GM19397 (cell line): ENCODE measurements at regions not wholly inside any gene's neighbourhood (a gene's known extent, or its start where the extent isn't known, plus 50 kb on each side); places are given as distances from the start of the nearest gene placed in this dataset.
"Not testable (repeated sequence)": the region's sequence is repeated elsewhere in the genome, so short reads cannot be mapped to it uniquely, and the experiment has no call there.

Source experiments
- ATAC-seq: cut with Tn5 transposase; IDR thresholded peaks from one replicate; pipeline ENCODE4 v1.9.1; 2021; ENCODE audit warnings: mild to moderate bottlenecking, moderate library complexity; ENCODE audit not compliant: unreplicated experiment

DNA sequence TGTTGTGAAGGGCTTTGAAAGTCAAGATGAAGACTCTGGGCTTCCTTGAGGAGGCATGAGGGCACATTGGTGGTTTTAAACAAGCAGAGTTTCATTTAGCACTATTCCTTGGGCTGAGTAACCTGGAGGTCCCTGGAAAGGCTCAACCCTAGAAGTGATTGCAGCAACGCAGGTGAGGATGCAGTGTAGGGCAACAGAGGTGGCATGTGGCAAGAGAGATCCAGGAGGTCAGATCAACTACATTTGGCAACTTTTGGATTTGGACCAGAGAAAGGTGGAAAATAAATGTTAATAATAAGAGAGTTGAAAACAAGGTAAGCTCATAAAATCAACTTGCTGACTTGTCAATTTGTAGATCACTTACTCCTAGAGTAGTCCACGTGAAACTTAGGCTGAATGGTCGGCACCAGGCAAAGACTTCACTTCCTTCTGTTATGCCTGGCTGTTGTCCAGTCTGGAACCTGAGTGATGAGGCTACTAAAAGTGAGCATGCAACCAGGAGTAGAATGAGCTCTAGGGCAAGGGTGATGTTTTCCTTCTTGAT, 414.6 kb upstream of the ZMIZ1 start:
- no peak for ATAC-seq

DNA sequence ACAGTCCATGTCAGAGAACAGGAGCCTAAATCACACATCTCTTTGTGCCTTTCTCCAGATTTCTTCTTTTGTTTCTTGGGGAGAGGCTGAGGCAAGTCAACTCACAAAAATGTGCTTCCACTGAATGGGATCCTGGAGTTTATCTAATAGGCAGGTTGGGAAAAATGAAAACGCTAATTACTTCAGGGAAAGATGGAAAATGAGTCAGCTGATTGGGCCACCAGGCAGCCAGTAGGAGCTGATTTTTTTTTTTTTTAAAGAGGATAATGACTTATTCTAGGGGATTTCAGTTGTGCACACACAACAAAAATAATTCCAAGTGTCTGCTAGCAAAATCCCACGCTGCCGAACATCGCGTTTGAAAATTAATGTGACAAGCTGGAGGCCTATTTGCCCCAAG, 412.8 kb upstream of the ZMIZ1 start:
- no peak for ATAC-seq

DNA sequence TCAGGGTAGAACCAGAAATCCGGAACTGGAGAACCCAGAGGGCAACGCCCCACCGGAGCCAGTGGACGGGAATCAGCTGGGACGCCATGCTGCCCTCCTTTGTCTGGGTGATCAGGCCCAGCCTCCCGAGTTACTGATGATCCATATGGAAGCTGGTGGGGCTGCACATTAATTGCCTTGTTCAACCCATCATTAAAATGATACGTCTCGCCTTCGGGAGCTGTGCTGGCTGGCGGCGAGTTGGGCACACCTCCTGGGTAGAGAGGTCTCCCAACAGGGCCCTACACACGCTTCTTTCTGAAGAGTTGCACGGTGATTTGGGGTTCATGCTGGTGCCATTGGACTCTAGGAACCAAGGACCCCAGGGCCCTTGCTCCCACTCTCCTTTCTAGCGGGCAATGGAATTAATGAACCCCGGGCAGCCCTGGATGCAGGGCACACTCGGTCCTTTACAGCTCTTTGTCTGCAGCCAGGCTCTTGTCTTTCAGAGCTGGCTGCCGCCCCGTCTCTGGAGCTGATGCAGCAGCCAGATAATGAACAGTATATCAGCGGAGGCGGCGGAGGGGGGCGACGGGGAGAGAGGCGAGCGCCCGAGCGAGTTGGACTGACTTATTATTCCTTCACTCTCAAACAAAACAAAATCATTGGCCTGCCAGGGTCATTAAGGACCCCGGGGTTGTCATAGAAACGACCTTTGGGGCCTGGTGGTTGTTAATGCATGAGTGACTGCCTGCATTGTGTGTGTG, 412.2 kb upstream of the ZMIZ1 start:
- no peak for ATAC-seq

- ATAC-seq, result no peak
These were observed 411.5 kb upstream of the ZMIZ1 start for GRCh38 chr10:78657163-78657861.

DNA sequence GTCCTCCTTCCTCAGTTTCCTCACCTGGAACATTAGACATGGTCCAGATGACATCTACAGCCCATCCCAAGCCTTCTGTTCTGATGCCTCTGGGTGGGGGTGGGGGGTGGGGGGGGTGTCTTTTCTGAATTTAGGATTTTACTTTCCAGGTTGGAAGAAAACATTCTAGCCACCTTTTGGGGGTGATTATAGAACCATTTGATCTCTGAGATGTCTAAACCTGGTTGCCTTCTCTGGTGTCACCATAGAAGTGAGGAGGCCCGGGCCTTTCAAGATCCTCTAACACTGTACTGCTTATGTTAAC, 411.0 kb upstream of the ZMIZ1 start:
- ATAC-seq, result no peak

GRCh38 chr10:78658645-78659597, 409.8 kb upstream of the ZMIZ1 start:
- peak; percentile 61 for ATAC-seq

GRCh38 chr10:78659598-78659967, 409.2 kb upstream of the ZMIZ1 start:
- no peak for ATAC-seq

GRCh38 chr10:78660446-78661106, 408.2 kb upstream of the ZMIZ1 start:
- no peak for ATAC-seq

GRCh38 chr10:78663721-78664120, 405.0 kb upstream of the ZMIZ1 start:
- no peak for ATAC-seq

DNA sequence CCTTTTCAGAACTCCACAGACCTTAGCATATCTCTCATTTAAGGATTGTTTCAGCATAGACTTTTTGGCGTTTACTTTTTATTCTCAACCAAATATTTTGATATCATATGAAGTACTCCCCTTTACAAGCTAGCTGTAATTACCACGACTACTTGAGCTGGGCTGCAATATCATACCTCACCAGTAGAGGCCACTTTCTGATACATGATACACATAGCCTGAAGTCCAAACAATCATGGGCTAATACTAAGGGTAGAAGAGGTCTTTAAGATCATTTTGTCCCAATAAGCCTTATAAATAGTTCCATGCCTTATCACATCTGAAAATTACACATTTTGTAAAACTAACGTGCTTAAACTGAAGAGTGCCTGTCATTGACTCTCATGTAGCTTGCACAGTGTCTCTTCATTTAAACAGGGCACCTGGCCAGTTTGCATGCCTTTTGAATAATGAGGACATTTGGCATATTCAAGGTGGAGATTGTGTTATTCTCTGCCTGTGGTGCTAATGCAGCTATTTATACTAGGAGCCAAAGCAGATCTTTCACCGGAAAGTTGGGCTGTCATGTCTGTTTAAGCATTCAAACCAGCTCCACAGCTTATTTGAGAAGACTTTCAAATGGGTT, 403.7 kb upstream of the ZMIZ1 start:
- no peak for ATAC-seq

DNA sequence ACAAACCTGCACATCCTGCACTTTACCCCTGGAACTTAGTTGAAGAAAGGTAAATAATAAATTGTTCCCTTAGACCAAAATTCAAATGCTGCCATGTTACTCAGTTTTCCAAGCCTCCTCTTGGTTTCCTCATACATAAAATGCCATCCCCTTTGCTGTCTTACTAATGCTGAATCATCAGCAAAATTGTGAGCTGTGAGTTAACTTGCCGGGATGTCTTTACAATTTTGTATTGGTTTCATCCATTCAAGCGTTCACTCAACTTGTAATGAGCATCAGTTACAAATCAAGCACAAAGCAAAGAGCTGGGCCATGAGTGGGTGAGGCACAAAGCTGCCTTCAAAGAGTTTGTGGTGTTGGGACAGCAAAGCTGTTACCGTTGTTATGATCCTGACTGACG, 395.8 kb upstream of the ZMIZ1 start:
- ATAC-seq, result no peak

DNA sequence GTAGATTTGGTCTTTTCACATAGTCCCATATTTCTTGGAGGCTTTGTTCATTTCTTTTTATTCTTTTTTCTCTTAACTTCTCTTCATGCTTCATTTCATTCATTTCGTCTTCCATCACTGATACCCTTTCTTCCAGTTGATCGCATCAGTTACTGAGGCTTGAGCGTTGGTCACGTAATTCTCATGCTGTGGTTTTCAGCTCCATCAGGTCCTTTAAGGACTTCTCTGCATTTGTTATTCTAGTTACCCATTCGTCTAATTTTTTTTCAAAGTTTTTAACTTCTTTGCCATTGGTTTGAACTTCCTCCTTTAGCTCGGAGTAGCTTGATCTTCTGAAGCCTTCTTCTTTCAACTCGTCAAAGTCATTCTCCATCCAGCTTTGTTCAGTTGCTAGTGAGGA, 387.6 kb upstream of the ZMIZ1 start:
- ATAC-seq, result not testable (repeated sequence)

DNA sequence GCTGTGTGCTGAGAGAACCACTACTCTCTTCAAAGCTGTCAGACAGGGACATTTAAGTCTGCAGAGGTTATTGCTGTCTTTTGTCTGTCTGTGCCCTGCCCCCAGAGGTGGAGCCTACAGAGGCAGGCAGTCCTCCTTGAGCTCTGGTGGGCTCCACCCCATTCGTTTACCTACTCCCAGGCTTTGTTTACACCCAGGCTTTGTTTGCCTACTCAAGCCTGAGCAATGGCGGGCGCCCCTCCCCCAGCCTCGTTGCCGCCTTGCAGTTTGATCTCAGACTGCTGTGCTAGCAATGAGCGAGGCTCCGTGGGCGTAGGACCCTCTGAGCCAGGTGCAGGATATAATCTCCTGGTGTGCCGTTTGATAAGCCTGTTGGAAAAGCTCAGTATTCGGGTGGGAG, 386.8 kb upstream of the ZMIZ1 start:
- not testable (repeated sequence) for ATAC-seq

DNA sequence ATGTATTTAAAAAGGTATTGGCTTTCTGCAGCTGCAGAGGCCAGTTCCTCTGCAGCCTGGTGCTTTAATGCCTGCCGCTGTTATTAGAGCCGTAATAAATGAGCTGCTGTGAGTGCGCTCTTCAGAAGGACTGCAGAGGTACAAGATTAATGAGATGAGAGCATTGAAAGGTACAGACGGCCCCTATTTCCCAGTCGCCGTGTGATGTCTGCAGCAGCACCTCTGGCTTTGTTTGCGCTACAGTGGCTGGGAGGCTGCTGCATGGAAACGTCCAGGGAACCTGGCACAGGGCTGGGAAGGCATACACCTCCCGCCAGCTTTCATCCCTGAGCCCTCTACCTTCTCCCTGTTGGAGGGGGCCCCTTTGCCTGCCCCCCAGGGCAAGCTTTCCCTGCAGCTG, 383.8 kb upstream of the ZMIZ1 start:
- no peak for ATAC-seq

DNA sequence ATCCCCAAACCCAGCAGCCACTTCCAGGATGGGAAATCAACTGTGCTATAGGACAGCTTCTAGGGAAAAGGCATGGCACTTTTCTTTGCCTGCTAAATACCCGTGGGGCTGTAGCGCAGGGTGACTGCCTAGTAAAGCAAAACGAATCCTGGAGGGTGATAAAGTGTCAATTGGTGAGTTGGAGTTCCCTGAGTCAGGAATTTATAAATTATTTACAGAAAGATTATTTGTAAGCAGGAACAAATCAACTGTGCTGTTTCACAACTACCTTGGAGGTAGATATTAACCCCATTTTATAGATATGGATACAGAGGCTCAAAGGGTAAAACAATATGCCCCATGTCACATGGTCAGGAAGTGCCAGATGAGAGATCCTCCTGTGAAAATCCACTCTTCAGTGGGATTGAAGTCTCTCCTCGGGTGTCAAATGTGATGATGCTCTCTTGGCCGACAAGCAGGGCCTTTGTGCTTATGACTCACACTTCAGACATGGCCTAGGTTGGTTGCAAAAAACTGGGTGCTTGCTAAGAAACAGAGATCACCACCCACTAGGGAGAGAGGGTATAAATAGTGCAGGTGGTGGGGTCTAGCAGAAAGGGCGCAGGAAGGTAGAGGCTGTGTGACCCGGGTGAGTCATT, 383.2 kb upstream of the ZMIZ1 start:
- ATAC-seq, result no peak

DNA sequence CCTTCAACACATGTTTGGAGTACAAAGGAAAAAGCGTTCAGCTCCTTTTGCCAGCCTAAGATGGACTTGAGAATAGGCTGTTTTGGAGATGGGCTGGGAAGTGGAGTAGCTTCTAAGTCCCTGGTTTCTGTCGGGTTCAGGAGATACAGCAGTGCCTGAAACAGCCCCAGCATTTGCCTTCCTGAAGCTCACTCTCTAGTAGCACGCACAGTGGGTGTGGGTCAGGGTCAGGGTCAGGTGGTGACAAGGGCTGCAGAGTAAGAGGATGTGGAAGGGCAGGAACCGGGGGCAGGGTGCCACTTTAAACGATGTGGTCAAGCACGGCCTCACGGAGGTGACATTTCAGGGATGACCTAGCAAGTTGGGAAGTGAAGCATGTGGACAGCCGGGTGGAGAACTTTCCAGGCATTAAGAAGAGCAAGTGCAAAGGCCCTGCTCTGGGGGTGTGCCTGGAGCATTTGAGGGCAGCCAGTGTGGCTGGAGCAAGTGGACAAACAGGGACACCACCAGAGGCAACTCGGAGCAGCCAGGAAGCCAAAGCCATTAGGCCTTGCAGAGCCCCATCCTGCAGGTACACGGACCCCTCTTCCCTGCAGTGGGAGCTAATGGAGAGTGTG, 382.2 kb upstream of the ZMIZ1 start:
- ATAC-seq, result no peak

GRCh38 chr10:78687626-78688025, 381.1 kb upstream of the ZMIZ1 start:
- no peak for ATAC-seq

DNA sequence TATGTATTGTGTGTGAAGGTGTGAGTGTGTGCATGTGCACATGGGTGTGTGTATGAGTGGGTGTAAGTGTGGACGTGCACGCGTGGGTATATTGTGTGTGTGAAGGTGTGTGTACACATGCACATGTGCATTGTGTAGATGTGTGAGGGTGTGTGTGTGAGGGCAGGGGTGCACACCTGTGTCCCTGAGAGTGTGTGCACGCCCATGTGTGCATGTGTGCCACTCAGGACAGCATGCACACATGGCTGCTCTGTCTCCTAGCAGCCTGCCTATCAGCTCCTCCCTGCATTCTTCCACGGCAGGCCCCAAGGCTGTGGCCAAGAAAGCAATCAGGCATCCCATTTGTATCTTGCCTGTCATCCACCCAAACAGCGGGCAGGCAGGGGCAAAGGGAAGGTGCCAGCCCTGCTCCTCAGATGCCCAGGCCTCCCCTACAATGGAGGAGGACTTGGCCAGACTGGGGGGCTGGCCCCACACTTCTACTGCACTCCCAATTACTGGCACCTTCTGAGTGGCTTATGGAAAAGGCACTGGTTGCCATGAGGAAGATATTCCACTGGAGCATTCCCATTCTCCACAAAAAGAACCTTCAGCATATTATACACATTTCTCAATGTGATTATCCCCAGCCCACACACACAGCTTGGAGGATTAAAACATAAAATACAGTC, 380.4 kb upstream of the ZMIZ1 start:
- no peak for ATAC-seq
